DND-41 (cell line): ENCODE measurements at regions not wholly inside any gene's neighbourhood (a gene's known extent, or its start where the extent isn't known, plus 50 kb on each side); places are given as distances from the start of the nearest gene placed in this dataset.

Experiments
- EZH2 ChIP-seq: IDR thresholded peaks from 3 replicates; pipeline ENCODE4 v1.6.1; 2012; ENCODE audit warnings: borderline replicate concordance, low read depth, mild to moderate bottlenecking, moderate library complexity, low read length, inconsistent platforms; ENCODE audit not compliant: severe bottlenecking
- TF ChIP-seq, protein P1 (sequence below): IDR thresholded peaks from 2 replicates; pipeline ENCODE4 v1.5.1; 2012; ENCODE audit warnings: borderline replicate concordance, low read length, moderate library complexity, mild to moderate bottlenecking; ENCODE audit not compliant: poor library complexity, severe bottlenecking; ENCODE audit errors: extremely low read depth

DNA sequence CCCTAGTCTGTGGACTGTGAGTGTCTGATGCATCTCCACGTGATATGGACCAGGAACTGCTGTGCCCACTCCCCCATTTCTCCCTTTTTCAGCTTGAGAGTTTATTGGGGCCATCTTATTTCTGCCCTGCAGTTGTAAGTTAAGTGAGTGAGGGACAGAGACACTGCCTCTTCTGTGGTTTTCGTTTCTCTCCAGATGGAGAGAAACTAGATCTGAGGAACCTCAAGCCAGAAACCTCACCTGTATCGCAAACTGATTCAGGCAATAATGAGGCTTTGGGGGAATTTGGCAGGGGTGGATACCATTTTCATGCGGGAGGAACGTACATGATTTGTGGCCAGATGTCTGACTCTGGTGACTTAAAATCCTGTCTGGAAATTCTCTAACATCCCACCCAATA, 641.7 kb downstream of the TNS3 start:
- no peak for TF ChIP-seq EZH2
- TF ChIP-seq, protein P1, sequence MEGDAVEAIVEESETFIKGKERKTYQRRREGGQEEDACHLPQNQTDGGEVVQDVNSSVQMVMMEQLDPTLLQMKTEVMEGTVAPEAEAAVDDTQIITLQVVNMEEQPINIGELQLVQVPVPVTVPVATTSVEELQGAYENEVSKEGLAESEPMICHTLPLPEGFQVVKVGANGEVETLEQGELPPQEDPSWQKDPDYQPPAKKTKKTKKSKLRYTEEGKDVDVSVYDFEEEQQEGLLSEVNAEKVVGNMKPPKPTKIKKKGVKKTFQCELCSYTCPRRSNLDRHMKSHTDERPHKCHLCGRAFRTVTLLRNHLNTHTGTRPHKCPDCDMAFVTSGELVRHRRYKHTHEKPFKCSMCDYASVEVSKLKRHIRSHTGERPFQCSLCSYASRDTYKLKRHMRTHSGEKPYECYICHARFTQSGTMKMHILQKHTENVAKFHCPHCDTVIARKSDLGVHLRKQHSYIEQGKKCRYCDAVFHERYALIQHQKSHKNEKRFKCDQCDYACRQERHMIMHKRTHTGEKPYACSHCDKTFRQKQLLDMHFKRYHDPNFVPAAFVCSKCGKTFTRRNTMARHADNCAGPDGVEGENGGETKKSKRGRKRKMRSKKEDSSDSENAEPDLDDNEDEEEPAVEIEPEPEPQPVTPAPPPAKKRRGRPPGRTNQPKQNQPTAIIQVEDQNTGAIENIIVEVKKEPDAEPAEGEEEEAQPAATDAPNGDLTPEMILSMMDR: no peak
